Cortex of kidney (tissue), 1 donor: ENCODE measurements at regions not wholly inside any gene's neighbourhood (a gene's known extent, or its start where the extent isn't known, plus 50 kb on each side); places are given as distances from the start of the nearest gene placed in this dataset.

Experiments used
- DNase-seq: peaks from one replicate; lab custom pipeline; 2025; lab: John Stamatoyannopoulos, UW

DNA sequence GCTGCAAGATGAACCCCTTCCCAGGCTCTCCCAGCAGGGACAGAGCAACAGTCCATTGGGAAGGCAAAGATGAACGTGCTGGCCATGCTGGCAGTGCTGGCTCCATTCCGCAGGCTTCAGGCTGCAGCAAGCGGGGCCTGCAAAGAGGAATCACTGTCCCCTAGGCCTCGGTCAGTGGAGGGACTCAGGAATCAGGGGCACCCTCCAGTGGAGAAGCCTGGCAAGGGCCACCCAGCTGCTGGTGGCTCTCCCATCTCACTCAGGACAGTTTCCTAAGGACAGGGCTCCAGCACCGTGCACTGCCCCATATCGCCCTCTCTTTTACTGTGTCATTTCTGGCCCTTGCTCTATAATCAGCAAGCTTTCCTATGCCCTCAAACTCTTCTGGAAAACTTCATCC is 498.6 kb downstream of the EFNB2 start:
- DNase-seq = no peak

DNA sequence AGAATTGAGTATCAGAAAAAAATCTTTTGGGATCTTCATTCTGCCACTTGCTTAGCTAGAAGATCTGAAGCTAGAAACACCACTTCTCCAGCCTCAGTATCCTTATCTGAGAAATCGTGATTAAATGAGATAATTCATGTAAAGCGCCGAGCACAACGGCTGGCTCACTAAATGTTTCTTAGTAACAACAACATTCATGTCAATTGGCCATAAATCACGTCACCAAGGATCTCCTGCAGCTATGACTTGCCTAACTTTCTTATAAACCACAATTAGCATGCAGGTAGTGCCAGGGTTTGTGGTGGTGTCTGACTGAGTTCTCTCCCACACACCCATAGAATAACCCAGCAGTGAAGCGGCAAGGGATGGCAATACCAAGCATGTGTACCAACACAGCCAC is 501.3 kb downstream of the EFNB2 start:
- no peak for DNase-seq

- no peak for DNase-seq
Observed at GRCh38 chr13:106033659-106034058, 501.8 kb downstream of the EFNB2 start.

GRCh38 chr13:106032441-106032840 is 503.0 kb downstream of the EFNB2 start:
- no peak for DNase-seq

DNA sequence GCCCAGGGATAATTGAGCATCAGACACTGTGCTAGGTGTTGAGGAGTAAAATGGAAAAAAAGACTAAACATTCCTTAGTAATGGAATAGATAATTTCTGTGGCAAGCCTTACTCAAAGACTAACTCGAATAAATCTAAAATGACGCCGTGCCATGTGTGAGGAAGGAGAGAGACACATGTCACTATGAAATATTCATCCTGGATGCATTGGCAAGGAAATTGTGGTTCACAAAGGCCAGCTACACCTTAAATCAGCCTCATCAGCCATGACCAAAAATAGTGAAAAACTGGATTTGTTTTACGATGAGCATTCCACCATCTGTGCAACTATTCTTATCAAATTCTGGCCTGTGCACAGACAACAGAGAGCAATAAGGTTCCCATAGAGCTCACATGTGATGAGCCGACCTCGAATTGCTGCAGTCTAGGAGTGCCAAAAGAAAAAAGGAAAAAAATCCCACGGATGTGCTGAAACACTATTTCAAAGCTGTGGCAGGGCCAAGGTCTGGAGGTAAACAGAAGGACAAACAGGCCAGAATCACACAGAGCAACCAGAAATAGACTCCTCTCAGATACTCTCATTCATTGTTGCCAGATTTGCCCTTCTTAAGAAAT is 505.7 kb downstream of the EFNB2 start:
- DNase-seq = no peak

GRCh38 chr13:106028911-106029310 is 506.6 kb downstream of the EFNB2 start:
- no peak for DNase-seq

DNA sequence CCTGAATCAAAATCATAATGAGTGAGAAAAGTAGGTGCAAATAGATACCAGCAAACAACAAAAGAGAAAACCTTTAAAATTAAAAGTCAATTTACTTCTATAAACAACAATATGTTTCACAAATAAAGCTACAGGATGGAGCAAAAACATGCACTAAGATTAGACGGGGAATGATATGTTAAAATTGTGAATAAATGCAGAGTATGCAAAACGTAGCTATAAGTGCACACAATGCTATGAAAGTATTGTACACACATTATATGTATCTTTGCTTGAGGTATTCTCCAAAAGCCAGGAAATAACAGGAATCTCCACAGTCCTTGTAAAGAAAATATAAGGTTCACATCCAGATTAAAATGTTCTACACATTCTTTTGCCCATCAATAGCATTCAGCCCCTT is 523.9 kb downstream of the EFNB2 start:
- no peak for DNase-seq

GRCh38 chr13:106010836-106011235 is 524.6 kb downstream of the EFNB2 start:
- DNase-seq = no peak

DNA sequence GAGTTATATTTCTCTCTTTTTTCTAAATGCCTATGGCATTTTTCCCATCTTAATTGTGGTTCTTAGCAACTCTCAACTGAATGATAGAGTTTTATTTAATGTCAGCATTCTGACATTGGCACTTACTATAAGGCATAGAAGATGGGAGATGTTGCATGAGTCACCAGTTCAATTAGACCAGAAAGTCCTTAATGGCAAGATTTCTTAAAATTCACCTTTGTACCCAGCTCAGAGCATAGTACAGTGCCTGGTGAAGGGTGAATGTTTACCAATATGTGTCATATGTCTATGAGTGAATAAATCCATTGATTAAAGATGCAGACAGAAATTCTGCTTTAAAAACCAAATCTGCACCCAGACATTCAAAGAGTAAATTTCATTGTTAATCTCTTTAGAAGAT is 526.9 kb downstream of the EFNB2 start:
- DNase-seq = no peak

DNA sequence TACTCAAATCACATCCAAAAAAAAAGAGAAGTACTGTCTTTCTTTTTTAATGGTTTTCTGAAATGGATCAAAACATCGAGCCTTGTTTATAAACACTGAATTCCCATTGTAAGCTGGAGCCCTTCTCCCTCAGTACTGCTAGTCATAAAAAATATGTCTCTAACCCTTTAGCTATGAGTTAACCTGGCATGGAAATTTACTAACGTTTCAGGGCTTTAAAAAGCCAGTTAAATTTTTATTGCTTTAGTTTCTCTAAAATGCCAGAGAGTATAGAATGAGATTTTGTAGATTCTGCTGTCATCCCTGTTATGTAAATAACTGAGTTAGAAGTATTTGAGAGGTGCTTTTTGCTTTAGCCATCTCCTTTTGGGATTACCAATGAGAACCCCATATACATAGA is 528.3 kb downstream of the EFNB2 start:
- no peak for DNase-seq

DNA sequence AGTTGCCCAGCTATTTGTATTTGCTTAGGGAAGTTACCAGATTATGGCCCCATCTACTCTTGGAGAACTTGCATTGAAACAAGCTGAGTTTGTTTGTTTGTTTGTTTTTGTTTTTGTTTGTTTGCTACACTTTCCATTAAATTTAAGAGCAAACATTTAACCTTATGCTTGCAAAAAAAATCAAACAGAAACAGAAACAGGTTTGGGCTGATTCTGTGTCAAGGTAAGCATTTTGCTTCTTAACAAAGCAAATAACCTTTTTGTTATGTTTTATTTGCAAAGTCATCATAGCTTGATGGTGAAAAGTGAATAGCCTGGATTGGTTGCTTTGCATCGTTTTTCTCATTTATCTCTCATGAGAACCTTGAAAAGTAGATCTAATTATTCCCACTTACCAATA is 531.8 kb downstream of the EFNB2 start:
- DNase-seq = no peak

- DNase-seq = no peak
Observed at GRCh38 chr13:106001443-106001842, 534.0 kb downstream of the EFNB2 start.

- DNase-seq = no peak
Observed at GRCh38 chr13:105997581-105998550, 537.6 kb downstream of the EFNB2 start.

- DNase-seq = no peak
Observed at GRCh38 chr13:105996391-105997025, 539.0 kb downstream of the EFNB2 start.

DNA sequence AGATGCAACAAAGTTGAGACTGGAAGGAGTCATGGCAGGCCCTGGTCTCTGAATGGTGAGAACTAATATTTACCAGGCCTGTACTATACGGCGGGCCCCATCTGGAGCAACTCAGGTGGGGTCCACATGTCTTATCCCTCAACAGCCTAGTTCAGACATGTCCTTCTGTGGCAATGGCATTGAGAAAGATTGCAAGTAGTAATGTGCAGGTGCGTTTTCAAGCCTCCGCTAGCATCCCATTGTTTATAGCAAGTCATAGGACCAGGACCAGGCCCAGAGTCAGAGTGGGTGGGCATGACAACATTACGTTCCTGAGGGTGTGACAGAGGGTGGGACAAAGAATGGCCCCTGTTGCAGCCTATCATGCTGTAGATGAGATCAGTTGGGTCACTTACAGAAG is 541.1 kb downstream of the EFNB2 start:
- DNase-seq = no peak

- DNase-seq = no peak
Observed at GRCh38 chr13:105991622-105992277, 543.7 kb downstream of the EFNB2 start.

DNA sequence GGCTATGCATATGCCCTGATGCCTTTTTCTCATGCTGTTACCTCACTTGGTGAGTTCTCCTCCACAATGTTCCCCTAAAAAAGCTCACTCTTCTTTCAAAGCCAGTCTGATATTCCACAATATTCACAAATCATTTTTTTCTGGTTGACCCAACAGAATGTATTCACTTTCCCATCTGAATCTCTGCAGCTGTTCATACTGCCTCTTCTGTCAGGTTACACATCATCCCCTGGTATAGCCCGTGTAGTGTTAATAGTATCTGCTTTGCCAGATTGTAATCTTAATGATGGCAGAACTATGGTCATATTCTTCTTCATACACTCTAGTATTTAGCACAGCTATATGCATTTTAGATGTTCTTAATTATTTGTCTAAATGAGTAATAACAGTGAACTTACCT is 544.3 kb downstream of the EFNB2 start:
- DNase-seq = no peak

- DNase-seq = no peak
Observed at GRCh38 chr13:105990256-105990958, 545.1 kb downstream of the EFNB2 start.

GRCh38 chr13:105984646-105985045 is 550.8 kb downstream of the EFNB2 start:
- DNase-seq = no peak

- DNase-seq = no peak
Observed at GRCh38 chr13:105984236-105984635, 551.2 kb downstream of the EFNB2 start.

- no peak for DNase-seq
Observed at GRCh38 chr13:105982219-105982930, 553.1 kb downstream of the EFNB2 start.
